ENCODE measurements at regions not wholly inside any gene's neighbourhood (a gene's known extent, or its start where the extent isn't known, plus 50 kb on each side); places are given as distances from the start of the nearest gene placed in this dataset.
"Not testable (repeated sequence)": the region's sequence is repeated elsewhere in the genome, so short reads cannot be mapped to it uniquely, and the experiment has no call there.

- DNase-seq = no peak
Measured at GRCh38 chr14:86943391-86944365, 1049.3 kb downstream of the GALC start.

GRCh38 chr14:86942936-86943335 lies 1050.0 kb downstream of the GALC start:
- no peak for DNase-seq

GRCh38 chr14:86940106-86940505 lies 1052.9 kb downstream of the GALC start:
- no peak for DNase-seq

GRCh38 chr14:86938320-86938719 lies 1054.7 kb downstream of the GALC start:
- DNase-seq = no peak

GRCh38 chr14:86936556-86936955 lies 1056.4 kb downstream of the GALC start:
- no peak for DNase-seq

- no peak for DNase-seq
Measured at GRCh38 chr14:86935241-86935885, 1057.6 kb downstream of the GALC start.

- DNase-seq = no peak
Measured at GRCh38 chr14:86933958-86934595, 1058.9 kb downstream of the GALC start.

- no peak for DNase-seq
Measured at GRCh38 chr14:86933460-86933859, 1059.5 kb downstream of the GALC start.

- DNase-seq = no peak
Measured at GRCh38 chr14:86915406-86915805, 1077.6 kb downstream of the GALC start.

GRCh38 chr14:86912709-86913108 lies 1080.3 kb downstream of the GALC start:
- DNase-seq = no peak

GRCh38 chr14:86911486-86911885 lies 1081.5 kb downstream of the GALC start:
- DNase-seq = no peak

GRCh38 chr14:86905386-86905926 lies 1087.5 kb downstream of the GALC start:
- DNase-seq = not testable (repeated sequence)

- DNase-seq = no peak
Measured at GRCh38 chr14:86902176-86902950, 1090.6 kb downstream of the GALC start.

- no peak for DNase-seq
Measured at GRCh38 chr14:86897704-86898513, 1095.1 kb downstream of the GALC start.

GRCh38 chr14:86897224-86897623 lies 1095.8 kb downstream of the GALC start:
- DNase-seq = no peak

GRCh38 chr14:86896701-86897100 lies 1096.3 kb downstream of the GALC start:
- DNase-seq = no peak

GRCh38 chr14:86892152-86892956 lies 1100.6 kb downstream of the GALC start:
- DNase-seq = no peak

GRCh38 chr14:86885280-86885679 lies 1107.7 kb downstream of the GALC start:
- DNase-seq = no peak

- no peak for DNase-seq
Measured at GRCh38 chr14:86884498-86884897, 1108.5 kb downstream of the GALC start.

GRCh38 chr14:86882818-86883217 lies 1110.2 kb downstream of the GALC start:
- DNase-seq = no peak

- no peak for DNase-seq
Measured at GRCh38 chr14:86865934-86866333, 1127.0 kb downstream of the GALC start.

All from T1000 (cell line).